ENCODE measurements at regions not wholly inside any gene's neighbourhood (a gene's known extent, or its start where the extent isn't known, plus 50 kb on each side); places are given as distances from the start of the nearest gene placed in this dataset.

DNA sequence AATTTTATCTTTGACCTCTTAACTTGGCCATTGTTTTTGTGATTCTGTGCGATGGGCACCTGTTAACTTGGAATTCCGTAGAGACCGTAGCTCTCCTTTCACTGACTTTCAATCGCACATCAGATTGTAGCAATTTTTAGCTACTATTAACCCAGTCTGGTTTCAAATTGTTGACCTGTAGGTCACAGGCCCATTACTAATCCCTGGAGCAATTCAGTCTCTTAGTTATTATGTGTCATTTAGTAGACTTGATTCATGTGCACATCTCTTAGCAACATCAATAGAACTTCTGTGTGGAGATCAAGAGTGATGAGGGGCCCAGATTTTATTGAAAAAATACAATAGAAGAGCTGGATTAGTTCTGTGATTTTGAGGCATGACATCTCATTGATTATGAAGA, 549.6 kb upstream of the SLC10A2 start:
- TF ChIP-seq, protein P1, sequence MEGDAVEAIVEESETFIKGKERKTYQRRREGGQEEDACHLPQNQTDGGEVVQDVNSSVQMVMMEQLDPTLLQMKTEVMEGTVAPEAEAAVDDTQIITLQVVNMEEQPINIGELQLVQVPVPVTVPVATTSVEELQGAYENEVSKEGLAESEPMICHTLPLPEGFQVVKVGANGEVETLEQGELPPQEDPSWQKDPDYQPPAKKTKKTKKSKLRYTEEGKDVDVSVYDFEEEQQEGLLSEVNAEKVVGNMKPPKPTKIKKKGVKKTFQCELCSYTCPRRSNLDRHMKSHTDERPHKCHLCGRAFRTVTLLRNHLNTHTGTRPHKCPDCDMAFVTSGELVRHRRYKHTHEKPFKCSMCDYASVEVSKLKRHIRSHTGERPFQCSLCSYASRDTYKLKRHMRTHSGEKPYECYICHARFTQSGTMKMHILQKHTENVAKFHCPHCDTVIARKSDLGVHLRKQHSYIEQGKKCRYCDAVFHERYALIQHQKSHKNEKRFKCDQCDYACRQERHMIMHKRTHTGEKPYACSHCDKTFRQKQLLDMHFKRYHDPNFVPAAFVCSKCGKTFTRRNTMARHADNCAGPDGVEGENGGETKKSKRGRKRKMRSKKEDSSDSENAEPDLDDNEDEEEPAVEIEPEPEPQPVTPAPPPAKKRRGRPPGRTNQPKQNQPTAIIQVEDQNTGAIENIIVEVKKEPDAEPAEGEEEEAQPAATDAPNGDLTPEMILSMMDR (IDR thresholded peaks at IDR 0.05; ENCODE audit: poor library complexity) = no peak
- TF ChIP-seq EZH2 (IDR thresholded peaks at IDR 0.05; ENCODE audit: borderline replicate concordance) (no peak), EZH2phosphoT487 (IDR thresholded peaks at IDR 0.05; ENCODE audit: low read depth, severe bottlenecking, unreplicated experiment) (no peak)

Measured in hepatocyte (in vitro differentiated cells).